ENCODE measurements at regions not wholly inside any gene's neighbourhood (a gene's known extent, or its start where the extent isn't known, plus 50 kb on each side); places are given as distances from the start of the nearest gene placed in this dataset.

DNA sequence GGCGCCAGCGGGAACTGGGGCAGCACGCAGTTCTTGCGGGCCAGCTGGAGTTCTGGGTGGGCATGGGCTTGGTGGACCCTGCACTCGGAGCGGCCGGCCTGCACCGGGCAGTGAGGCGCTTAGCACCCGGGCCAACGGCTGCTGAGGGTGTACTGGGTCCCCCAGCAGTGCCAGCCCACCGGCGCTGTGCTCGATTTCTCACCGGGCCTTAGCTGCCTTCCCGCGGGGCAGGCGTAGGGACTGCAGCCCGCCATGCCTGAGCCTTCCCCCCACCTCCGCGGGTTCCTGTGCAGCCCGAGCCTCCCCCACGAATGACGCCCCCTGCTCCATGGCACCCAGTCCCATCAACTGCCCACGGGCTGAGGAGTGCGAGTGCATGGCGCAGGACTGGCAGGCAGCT lies 168.8 kb downstream of the CD24 start:
- Histone ChIP-seq H3K4me2 (replicated peaks; ENCODE audit: low read depth, low read length, poor library complexity, severe bottlenecking) (no peak overlapping the region), H3K9me3 (ENCODE audit: control extremely low read depth in 1 of 3, control insufficient read depth in 2 of 3, insufficient read depth in 1 of 3, low read length in 2 of 3) (peaks cover 3 to 39% (median 30%) of the 10 kb centered on the region in 3 donors), H3K9ac (ENCODE audit: low read length) (no peak overlapping the region), H4K20me1 (ENCODE audit: control insufficient read depth, insufficient read depth, low read length, poor library complexity, severe bottlenecking) (no peaks in the 10 kb centered on the region), H3K4me1 (ENCODE audit: control insufficient read depth in 2 of 2, insufficient read depth in 2 of 2, low read length in 2 of 2) (no peaks in the 10 kb centered on the region), H3K27ac (ENCODE audit: low read length in 2 of 2) (no peak overlapping the region), H3K79me2 (ENCODE audit: control insufficient read depth, insufficient read depth, low read length) (no peaks in the 10 kb centered on the region), H3K4me3 (ENCODE audit: control extremely low read depth in 1 of 5, extremely low read depth in 1 of 5, insufficient read depth in 1 of 5, low read depth in 2 of 5, low read length in 4 of 5) (no peak overlapping the region), H3K27me3 (replicated peaks in 1 of 4; ENCODE audit: control extremely low read depth in 1 of 4, control insufficient read depth in 3 of 4, insufficient read depth in 4 of 4, low read length in 3 of 4) (no peaks in the 10 kb centered on the region), H2AFZ (ENCODE audit: insufficient read depth, low read depth, low read length, poor library complexity, severe bottlenecking) (no peak overlapping the region), H3K36me3 (replicated peaks in 1 of 2; ENCODE audit: control extremely low read depth in 1 of 2, control insufficient read depth in 1 of 2, extremely low read depth in 1 of 2, insufficient read depth in 2 of 2, low read length in 1 of 2) (no peaks in the 10 kb centered on the region)
- ATAC-seq (ENCODE audit: low read depth): no peak
- no peaks in the 10 kb centered on the region for H3K27me3 Mint-ChIP-seq
- no peak overlapping the region for H3K4me3 Mint-ChIP-seq
- POLR2A ChIA-PET: no interaction called here
- WGBS (ENCODE audit: insufficient coverage): 93% methylated on average over 27 of the region's 27 CpGs
- intact Hi-C loops (cut with micrococcal nuclease): no loop called here
- peaks cover 10% of the 10 kb centered on the region for H3K9me3 Mint-ChIP-seq (ENCODE audit: insufficient read depth)
- peaks cover 3% of the 10 kb centered on the region for H3K4me1 Mint-ChIP-seq
- DNase-seq: no peak
- H3K27ac Mint-ChIP-seq: no peak overlapping the region
- CTCF ChIA-PET: interaction anchor here (0.9 kb wide), 1 partner anchor 10 kb away, joined by 3 read pairs; no protein-coding TSS in a partner anchor
- no peak for TF ChIP-seq EZH2 (IDR thresholded peaks at IDR 0.05; ENCODE audit: borderline replicate concordance, insufficient read depth, low read depth, low read length, poor library complexity, severe bottlenecking)

DNA sequence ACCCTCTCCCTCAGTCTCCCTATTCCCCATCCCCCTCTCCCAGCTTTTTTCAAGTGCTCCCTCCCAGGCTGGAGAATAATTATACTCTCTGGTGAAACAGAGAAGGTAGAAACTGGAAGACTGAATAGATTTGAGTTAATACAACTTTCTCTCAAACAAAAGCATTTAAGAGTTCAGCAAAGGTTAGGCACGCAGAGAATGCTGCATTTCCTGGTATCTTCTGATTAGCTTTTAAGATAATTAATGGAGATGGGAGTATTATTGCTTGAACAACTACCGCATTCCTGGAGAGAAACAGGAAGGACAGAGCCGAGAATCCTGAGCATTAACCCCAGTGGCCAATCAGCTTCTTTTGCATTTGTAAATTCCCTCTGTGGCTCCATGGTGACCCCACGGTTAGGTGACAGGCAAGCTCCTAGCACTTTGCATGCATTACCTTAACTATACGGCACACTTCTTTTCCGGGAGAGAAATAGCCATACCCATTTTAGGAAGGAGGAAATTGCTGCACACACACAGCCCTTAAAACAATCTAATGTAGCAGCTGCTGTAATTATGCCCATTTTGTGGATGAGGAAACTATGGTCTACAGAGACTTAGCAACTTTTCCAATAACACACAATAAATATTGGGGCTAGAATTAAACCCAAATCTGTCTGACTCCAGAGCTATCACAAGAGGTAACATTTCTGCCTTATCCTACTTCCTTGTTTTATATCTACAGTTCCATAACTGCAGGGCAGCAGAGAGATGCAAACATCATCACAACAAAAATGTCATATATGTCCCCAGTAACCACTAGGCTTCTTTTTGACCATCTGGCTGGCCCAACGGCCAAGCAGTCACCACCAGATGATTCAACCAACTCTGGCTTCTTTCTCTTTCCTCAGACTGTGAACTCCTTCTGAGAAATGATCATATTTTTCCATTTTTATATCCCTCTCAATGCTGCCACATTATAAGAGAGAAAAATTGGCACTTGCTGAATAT lies 169.9 kb downstream of the CD24 start:
- Mint-ChIP-seq H3K4me1 (peaks cover 8% of the 10 kb centered on the region), H3K9me3 (ENCODE audit: insufficient read depth) (peaks cover 10% of the 10 kb centered on the region), H3K27me3 (no peaks in the 10 kb centered on the region), H3K27ac (no peak overlapping the region), H3K4me3 (no peak overlapping the region)
- WGBS (ENCODE audit: insufficient coverage): 70% methylated on average over 6 of the region's 7 CpGs
- peaks cover 1 to 2% of the 10 kb centered on the region in 2 donors for H3K4me1 ChIP-seq (ENCODE audit: control insufficient read depth in 2 of 2, insufficient read depth in 2 of 2, low read length in 2 of 2)
- no peak overlapping the region for H3K4me3 ChIP-seq (ENCODE audit: control extremely low read depth in 1 of 5, extremely low read depth in 1 of 5, insufficient read depth in 1 of 5, low read depth in 2 of 5, low read length in 4 of 5)
- ATAC-seq (ENCODE audit: low read depth) (no peak), DNase-seq (no peak)
- H3K9me3 ChIP-seq (ENCODE audit: control extremely low read depth in 1 of 3, control insufficient read depth in 2 of 3, insufficient read depth in 1 of 3, low read length in 2 of 3): peaks cover under 1 to 30% (median 29%) of the 10 kb centered on the region in 3 donors
- H3K36me3 ChIP-seq (replicated peaks in 1 of 2; ENCODE audit: control extremely low read depth in 1 of 2, control insufficient read depth in 1 of 2, extremely low read depth in 1 of 2, insufficient read depth in 2 of 2, low read length in 1 of 2): no peaks in the 10 kb centered on the region
- ChIA-PET POLR2A (no interaction called here), CTCF (interaction anchor here (0.6 to 1.0 kb wide), 3 partner anchors 11 to 238 kb away, joined by 3 read pairs; no protein-coding TSS in a partner anchor)
- TF ChIP-seq EZH2 (IDR thresholded peaks at IDR 0.05; ENCODE audit: borderline replicate concordance, insufficient read depth, low read depth, low read length, poor library complexity, severe bottlenecking): no peak
- TF ChIP-seq, protein P1, sequence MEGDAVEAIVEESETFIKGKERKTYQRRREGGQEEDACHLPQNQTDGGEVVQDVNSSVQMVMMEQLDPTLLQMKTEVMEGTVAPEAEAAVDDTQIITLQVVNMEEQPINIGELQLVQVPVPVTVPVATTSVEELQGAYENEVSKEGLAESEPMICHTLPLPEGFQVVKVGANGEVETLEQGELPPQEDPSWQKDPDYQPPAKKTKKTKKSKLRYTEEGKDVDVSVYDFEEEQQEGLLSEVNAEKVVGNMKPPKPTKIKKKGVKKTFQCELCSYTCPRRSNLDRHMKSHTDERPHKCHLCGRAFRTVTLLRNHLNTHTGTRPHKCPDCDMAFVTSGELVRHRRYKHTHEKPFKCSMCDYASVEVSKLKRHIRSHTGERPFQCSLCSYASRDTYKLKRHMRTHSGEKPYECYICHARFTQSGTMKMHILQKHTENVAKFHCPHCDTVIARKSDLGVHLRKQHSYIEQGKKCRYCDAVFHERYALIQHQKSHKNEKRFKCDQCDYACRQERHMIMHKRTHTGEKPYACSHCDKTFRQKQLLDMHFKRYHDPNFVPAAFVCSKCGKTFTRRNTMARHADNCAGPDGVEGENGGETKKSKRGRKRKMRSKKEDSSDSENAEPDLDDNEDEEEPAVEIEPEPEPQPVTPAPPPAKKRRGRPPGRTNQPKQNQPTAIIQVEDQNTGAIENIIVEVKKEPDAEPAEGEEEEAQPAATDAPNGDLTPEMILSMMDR (IDR thresholded peaks at IDR 0.05): no peak
- no peaks in the 10 kb centered on the region for H4K20me1 ChIP-seq (ENCODE audit: control insufficient read depth, insufficient read depth, low read length, poor library complexity, severe bottlenecking)
- H3K27ac ChIP-seq (ENCODE audit: low read length in 2 of 2): no peak overlapping the region
- H3K79me2 ChIP-seq (ENCODE audit: control insufficient read depth, insufficient read depth, low read length): no peaks in the 10 kb centered on the region
- H2AFZ ChIP-seq (ENCODE audit: insufficient read depth, low read depth, low read length, poor library complexity, severe bottlenecking): no peak overlapping the region
- no peaks in the 10 kb centered on the region for H3K27me3 ChIP-seq (replicated peaks in 1 of 4; ENCODE audit: control extremely low read depth in 1 of 4, control insufficient read depth in 3 of 4, insufficient read depth in 4 of 4, low read length in 3 of 4)
- no peak overlapping the region for H3K9ac ChIP-seq (ENCODE audit: low read length)
- H3K4me2 ChIP-seq (replicated peaks; ENCODE audit: low read depth, low read length, poor library complexity, severe bottlenecking): no peak overlapping the region
- intact Hi-C loops (cut with micrococcal nuclease): no loop called here
